Stimulated activated CD8-positive, alpha-beta memory T cell treated with anti-CD3 and anti-CD28 coated beads, Interleukin-15, amount 100 ng/mL, for 48 hours (primary cell): ENCODE measurements at regions not wholly inside any gene's neighbourhood (a gene's known extent, or its start where the extent isn't known, plus 50 kb on each side); places are given as distances from the start of the nearest gene placed in this dataset.

Experiments used
- DNase-seq, 2 donors: peaks; one replicate each; pipeline ENCODE4 v3.0.0-alpha.2; 2020; ENCODE audit warnings: low read depth in 2 of 2

DNA sequence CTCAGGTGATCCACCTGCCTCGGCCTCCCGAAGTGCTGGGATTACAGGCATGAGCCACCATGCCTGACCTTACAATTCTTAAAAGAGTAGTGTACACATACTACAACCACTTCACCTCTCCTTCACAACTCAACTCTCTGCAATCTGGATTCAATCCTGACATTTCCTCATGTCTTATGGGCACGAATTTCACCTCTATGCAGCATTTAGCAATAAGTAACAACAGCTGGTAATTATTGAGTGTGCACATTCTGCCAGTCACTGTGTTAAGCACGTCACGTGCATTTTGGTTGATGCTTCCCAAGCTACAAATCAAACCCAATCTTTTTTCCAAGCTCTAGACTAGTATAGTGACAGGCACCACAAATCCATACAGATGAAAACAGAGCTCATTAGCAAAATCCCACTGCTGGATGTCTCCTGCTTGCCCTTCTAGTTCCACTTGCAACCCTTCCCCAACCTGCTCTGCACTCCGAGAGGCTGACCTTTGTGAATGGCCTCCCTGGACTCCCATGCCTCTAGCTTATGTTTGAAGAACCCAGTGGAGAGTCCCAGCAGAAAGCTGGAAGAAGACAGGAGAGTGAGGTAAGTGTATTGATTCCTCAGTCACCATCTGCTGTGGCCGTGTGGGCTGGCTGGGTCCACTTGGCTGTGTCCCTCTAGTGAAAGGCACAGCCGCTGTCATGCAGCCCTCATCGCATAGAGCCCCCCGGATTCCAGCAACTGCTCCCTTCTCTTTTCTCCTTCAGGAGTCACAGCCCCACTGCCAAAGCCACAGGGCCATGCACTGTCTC is 176.5 kb downstream of the MEX3B start:
- no peak for DNase-seq

GRCh38 chr15:81865850-81866537 is 179.8 kb downstream of the MEX3B start:
- DNase-seq, result no peak

DNA sequence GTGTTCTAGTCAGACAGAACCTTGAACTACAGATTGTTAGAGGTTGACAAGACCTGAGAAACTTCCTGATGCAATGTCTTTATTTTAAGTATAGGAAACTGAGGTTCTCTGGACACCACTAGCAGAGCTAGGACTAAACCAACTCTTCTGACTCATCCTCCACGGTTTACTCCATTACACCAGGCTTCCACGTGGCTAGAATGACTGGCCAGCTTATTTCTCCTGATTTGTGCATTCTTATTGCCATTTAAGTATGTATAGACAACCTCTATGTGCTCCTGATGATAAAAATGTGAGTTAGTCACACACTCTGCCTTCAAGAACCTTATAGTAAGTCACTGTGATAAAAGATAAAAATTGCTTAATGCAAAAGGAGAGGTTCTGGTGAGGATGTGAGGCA is 182.7 kb downstream of the MEX3B start:
- DNase-seq, result no peak

DNA sequence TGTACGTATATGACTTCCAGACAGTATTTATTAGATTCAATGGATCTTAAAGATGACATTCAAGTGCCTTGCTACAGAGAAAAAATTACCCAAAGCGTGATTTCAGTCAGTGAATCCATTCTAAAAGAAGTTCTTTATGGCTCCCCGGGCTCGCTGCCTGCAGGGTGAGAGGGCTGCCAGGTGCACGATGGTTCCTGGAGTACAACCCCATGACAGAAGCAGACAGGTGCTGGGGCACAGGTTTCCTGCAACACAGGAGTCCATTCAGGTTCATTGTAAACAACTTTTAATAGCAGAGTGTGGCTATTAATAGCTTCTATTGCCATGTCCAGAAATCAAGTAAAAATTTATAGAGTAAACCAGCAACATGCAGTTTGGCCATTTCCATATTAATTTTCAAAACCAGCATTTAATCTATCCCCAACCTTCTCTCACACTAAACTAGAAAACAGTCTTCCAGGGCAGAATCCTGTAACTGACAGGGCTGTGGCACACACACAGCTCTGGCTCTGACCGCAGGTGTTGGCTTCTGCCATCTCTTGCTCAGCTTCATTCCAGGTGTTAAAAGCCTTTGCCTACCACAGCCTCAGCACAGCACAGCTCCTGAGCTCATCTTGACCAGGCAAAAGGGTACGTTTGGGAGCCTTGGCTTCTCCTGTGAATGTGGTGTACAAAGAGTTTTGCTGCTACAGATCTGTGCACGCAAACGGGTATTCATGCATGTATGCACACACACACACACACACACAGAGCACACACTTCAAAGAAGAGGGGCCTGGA is 185.9 kb downstream of the MEX3B start:
- no peak for DNase-seq

- DNase-seq, result no peak
Measured at GRCh38 chr15:81858586-81858985, 187.2 kb downstream of the MEX3B start.

DNA sequence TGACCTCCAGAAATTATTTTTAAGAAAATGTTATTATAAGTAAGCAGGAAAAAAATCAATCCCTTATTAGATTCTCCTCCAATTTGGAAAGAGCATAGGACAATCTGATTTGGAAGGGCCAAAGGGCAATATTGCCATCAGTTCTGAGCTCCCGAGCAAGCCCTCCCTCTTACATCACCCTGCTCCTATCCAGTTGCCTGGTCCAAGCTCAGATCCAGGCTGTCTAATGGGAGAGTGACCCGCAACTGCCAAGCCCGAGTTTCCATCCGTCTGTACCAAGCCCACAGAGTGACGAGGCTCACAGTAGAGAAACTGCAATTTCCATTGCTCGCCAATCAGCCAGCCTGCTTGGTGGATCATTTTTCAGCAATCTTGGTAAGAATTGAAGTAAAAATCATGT is 187.7 kb downstream of the MEX3B start:
- DNase-seq, result no peak

DNA sequence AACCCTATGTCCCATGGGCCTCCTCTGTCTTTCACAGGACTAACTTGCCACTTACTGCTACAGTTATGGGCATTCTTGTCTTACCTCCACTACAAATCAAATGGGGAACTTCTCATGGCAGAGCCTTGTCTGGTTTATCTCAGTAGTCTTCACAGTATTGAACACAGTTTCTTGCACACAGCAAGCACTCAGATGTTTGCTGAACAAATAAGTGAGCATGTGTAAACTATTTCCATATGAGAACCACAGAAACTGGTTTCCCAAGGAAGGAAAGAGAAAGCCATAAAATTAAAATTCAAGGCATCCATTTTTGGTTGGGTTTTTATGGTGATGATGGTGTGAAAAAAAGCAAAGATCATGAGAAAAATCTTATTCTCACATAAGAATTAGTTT is 189.2 kb downstream of the MEX3B start:
- DNase-seq, result no peak

DNA sequence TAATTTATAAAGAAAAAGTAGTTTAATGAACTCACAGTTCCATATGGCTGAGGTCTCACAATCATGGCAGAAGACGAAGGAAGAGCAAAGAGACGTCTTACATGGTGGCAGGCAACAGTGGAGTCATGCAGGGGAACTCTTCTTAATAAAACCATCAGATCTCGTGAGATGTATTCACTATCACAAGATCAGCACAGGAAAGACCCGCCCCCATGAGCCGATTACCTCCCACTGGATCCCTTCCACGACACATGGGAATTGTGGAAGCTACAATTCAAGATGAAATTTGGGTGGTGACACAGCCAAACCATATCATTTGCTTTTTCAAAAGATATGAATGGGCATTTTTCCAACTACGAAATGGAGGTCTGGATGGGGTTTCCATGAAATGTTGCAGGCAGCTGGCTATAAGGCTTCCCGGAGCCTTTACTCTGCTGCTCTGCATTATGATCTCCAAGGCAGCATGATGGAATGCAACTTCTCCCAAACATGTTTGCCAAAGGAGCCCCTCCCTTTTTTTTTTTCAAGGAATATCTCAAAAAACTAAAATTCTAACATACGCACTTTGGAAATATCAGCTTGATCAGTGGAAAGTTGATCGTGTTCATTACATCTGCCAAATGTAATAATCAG is 189.7 kb downstream of the MEX3B start:
- no peak for DNase-seq

- DNase-seq, result no peak
Measured at GRCh38 chr15:81853150-81853748, 192.6 kb downstream of the MEX3B start.

- DNase-seq, result no peak
Measured at GRCh38 chr15:81852411-81853149, 193.2 kb downstream of the MEX3B start.

- DNase-seq, result no peak
Measured at GRCh38 chr15:81851757-81852156, 194.1 kb downstream of the MEX3B start.

DNA sequence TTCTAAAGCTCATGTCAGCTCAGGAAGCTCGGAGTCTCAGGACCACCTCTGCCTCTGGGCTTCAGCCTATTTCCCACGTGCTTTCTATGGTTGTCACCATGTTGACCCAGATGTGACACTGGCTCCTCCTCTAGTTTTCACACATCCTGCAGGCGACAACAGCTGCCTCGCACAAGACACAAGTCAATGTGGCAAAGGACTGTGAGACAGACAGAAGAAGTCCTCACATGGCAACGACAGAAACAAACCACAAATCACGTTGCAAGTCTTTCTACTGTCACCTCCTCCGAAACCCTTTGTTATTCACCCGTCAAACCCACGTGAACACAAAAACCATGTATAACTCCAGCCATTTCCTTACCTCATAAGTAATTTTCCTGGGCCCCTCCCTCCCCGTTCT is 194.5 kb downstream of the MEX3B start:
- no peak for DNase-seq

- DNase-seq, result no peak
Measured at GRCh38 chr15:81849289-81849688, 196.5 kb downstream of the MEX3B start.

DNA sequence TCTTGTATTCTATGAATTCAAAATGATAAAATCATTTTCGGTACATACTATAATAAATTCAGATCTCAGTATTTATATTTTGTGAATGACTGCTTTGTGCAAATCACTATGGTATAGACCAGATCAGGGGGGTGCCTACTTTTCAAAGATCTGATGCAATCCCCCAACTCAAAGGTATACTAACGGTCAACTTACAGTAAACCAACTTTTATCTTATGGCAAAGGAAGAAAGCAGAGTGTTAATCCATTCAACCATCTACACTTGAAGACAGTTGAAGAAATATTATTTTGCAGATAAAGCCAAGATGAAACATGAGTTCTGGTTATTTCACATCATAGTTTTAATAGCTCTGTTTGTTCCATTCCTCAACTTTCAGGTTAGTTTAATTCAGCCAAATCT is 197.1 kb downstream of the MEX3B start:
- DNase-seq, result no peak

DNA sequence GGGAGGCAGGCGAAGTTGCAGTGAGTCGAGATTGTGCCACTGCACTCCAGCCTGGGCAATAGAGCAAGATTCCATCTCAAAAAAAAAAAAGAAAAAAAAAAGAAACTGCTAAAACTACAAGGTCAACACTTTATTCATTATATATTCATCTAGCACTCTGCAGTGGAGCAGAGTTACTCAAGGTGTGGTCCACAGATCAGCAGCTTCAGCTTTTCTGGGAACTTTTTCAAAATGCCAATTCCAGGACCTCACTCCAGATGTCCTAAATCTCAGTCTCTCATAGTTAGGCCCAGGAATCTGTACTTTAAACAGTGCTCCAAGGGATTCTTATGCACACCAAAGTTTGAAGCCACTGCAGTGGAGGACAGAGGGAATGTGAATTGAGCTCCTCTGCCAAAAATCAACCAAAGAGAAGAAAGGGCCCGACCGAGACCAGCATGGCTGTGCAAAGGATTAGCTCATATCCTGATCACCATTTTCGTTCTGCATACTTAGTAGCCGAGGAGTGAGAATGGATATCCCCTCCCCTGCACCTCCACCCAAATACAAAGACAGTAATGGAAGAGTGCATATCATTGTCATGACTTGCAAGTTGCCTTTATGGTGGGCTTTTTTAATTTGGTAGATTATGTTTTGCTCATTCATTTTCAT is 201.9 kb downstream of the MEX3B start:
- DNase-seq, result no peak

- no peak for DNase-seq
Measured at GRCh38 chr15:81843226-81843625, 202.6 kb downstream of the MEX3B start.

- DNase-seq, result no peak
Measured at GRCh38 chr15:81839387-81839786, 206.4 kb downstream of the MEX3B start.

DNA sequence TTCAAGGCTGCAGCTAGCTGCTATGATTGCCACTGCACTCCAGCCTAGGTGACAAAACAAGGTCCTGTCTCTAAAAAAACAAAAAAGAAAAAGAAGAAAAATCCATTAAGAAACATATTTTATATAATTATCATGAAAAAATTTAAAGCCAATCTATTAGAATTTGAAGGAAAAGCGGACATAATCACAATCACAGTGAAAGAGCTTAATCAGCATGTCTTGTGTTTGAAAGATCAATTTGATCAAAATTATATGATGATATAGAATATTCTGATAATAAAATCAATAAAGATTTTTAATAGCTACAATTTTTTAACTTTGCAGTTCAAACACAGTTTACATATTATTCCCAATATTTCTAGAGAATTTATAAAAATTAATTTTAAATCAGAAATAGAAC is 210.1 kb downstream of the MEX3B start:
- no peak for DNase-seq

GRCh38 chr15:81830520-81830919 is 215.3 kb downstream of the MEX3B start:
- DNase-seq, result no peak

DNA sequence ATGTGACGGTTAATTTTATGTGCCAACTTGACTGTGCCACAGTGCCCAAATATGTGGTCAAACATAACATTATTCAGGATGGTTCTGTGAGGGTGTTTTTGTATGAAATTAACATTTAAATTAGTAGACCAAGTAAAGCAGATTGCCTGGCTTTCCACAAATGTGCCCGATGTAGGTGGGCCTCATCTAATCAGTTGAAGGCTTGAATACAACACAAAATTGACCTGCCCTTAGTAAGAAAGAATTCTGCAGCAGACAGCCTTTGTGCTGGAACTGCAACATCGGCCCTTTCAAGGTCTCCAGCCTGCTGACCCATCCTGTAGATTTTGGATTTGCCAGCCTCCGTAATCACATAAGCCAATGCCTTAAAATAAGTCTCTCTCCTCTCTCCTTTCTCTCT is 215.9 kb downstream of the MEX3B start:
- no peak for DNase-seq

- no peak for DNase-seq
Measured at GRCh38 chr15:81828135-81828534, 217.7 kb downstream of the MEX3B start.
